ENCODE measurements at regions not wholly inside any gene's neighbourhood (a gene's known extent, or its start where the extent isn't known, plus 50 kb on each side); places are given as distances from the start of the nearest gene placed in this dataset.

GRCh38 chr12:45128637-45129036, 77.7 kb upstream of the DBX2 start:
- no peak overlapping the region for H3K27ac ChIP-seq
- TF ChIP-seq, protein P1, sequence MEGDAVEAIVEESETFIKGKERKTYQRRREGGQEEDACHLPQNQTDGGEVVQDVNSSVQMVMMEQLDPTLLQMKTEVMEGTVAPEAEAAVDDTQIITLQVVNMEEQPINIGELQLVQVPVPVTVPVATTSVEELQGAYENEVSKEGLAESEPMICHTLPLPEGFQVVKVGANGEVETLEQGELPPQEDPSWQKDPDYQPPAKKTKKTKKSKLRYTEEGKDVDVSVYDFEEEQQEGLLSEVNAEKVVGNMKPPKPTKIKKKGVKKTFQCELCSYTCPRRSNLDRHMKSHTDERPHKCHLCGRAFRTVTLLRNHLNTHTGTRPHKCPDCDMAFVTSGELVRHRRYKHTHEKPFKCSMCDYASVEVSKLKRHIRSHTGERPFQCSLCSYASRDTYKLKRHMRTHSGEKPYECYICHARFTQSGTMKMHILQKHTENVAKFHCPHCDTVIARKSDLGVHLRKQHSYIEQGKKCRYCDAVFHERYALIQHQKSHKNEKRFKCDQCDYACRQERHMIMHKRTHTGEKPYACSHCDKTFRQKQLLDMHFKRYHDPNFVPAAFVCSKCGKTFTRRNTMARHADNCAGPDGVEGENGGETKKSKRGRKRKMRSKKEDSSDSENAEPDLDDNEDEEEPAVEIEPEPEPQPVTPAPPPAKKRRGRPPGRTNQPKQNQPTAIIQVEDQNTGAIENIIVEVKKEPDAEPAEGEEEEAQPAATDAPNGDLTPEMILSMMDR (conservative IDR thresholded peaks at IDR 0.05), result no peak

DNA sequence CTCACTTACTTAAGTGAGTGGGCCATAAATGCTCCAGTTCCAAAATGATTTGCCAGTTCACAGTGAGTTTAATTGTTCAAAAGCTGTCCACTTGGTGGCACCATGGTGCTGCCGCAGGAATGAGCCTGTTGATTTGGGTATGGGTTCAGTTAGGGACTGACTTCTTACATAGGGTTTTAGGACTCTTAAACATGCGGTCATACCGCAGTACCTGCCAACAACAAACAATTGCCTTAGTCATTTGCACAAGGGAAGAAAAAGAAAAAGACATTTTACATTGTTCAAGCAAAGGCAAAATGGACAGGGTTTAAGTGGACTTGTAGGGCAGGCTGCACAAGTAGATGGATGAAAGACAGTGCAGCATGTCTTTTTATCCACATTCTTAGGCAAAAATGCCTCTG, 80.0 kb upstream of the DBX2 start:
- TF ChIP-seq, protein P1 (conservative IDR thresholded peaks at IDR 0.05), result peak; percentile 97
- H3K27ac ChIP-seq, result peak overlapping the region; percentile 77

GRCh38 chr12:45131506-45131905, 80.6 kb upstream of the DBX2 start:
- TF ChIP-seq, protein P1 (conservative IDR thresholded peaks at IDR 0.05), result no peak
- H3K27ac ChIP-seq, result peak overlapping the region; percentile 77

GRCh38 chr12:45138609-45139008, 77.3 kb upstream of the ANO6 start:
- H3K27ac ChIP-seq, result no peak overlapping the region
- TF ChIP-seq, protein P1 (conservative IDR thresholded peaks at IDR 0.05), result no peak

GRCh38 chr12:45148006-45148405, 67.9 kb upstream of the ANO6 start:
- TF ChIP-seq, protein P1 (conservative IDR thresholded peaks at IDR 0.05), result no peak
- H3K27ac ChIP-seq, result no peak overlapping the region

GRCh38 chr12:45148619-45149018, 67.3 kb upstream of the ANO6 start:
- no peak overlapping the region for H3K27ac ChIP-seq
- TF ChIP-seq, protein P1 (conservative IDR thresholded peaks at IDR 0.05), result no peak

- H3K27ac ChIP-seq, result no peak overlapping the region
- TF ChIP-seq, protein P1 (conservative IDR thresholded peaks at IDR 0.05), result no peak
These were observed 50.6 kb upstream of the ANO6 start for GRCh38 chr12:45165284-45165683.

GRCh38 chr12:45166056-45166455, 49.8 kb upstream of the ANO6 start:
- TF ChIP-seq, protein P1 (conservative IDR thresholded peaks at IDR 0.05), result no peak
- no peak overlapping the region for H3K27ac ChIP-seq

Data from VCaP (cell line).